GM12878 (cell line): ENCODE measurements at regions not wholly inside any gene's neighbourhood (a gene's known extent, or its start where the extent isn't known, plus 50 kb on each side); places are given as distances from the start of the nearest gene placed in this dataset.

Source experiments
- ATAC-seq: fragments of 200-7000 bp; cut with Tn5 transposase; 3 replicates; pipeline ENCODE4 v1.9.1; 2020; ENCODE audit warnings: mild to moderate bottlenecking, moderate library complexity
- BruUV-seq: library from RNA; stranded (reverse); fragments of 400-500 nt; replicated peaks from 2 replicates; lab custom pipeline; 2021; lab: Mats Ljungman, UMichigan
- CTCF ChIA-PET: fragments of 300-600 bp; sonication (Branson Sonifier 250); formaldehyde crosslinking; extraction: SDS; loops from one replicate; lab custom pipeline; 2021; ENCODE audit warnings: inconsistent platforms; lab: Yijun Ruan, JAX
- POLR2A ChIA-PET: fragments of 350-600 bp; formaldehyde crosslinking; extraction: SDS; loops from one replicate; lab custom pipeline; 2021; ENCODE audit warnings: inconsistent platforms; lab: Charles Lee
- RAD21 ChIA-PET: fragments of 300-600 bp; sonication (Branson Sonifier 250); formaldehyde crosslinking; loops from one replicate; lab custom pipeline; 2023; ENCODE audit warnings: antibody characterized with exemption; ENCODE audit not compliant: unreplicated experiment; lab: Charles Lee
- SMC1A ChIA-PET: fragments of 300-600 bp; sonication (Branson Sonifier 250); formaldehyde crosslinking; loops from one replicate; lab custom pipeline; 2023; ENCODE audit not compliant: unreplicated experiment, uncharacterized antibody; lab: Charles Lee
- DNase-seq: peaks from one replicate; pipeline ENCODE4 v3.0.0-alpha.2; 2011; ENCODE audit warnings: low read depth, low spot score
- FAIRE-seq: peaks from 3 replicates; lab custom pipeline; 2011; peaks lifted over from hg19 to GRCh38; lab: Jason Lieb, UNC
- H2AFZ ChIP-seq: 2 replicates; pipeline ENCODE4 v1.6.0; 2011; ENCODE audit warnings: low read depth, low read length, control low read depth; ENCODE audit not compliant: control insufficient read depth
- H3K27ac ChIP-seq: 2 replicates; pipeline ENCODE4 v1.5.1; 2011; ENCODE audit warnings: control low read depth; ENCODE audit not compliant: control insufficient read depth, insufficient read depth
- H3K27me3 ChIP-seq, 2 experiments: replicated peaks in 1 of 2; 2 replicates each; pipeline versions ENCODE4 v1.6.0 to v1.6.1; 2011; ENCODE audit warnings: low read length in 1 of 2; ENCODE audit not compliant: control insufficient read depth in 2 of 2, insufficient read depth in 2 of 2
- H3K36me3 ChIP-seq, 2 experiments: 2 replicates each; pipeline ENCODE4 v1.5.1; 2011; ENCODE audit warnings: low read length in 1 of 2; ENCODE audit not compliant: control insufficient read depth in 2 of 2, insufficient read depth in 2 of 2
- H3K4me1 ChIP-seq: 2 replicates; pipeline ENCODE4 v1.6.1; 2011; ENCODE audit warnings: mild to moderate bottlenecking, low read length, moderate library complexity, mixed read lengths; ENCODE audit not compliant: control insufficient read depth, insufficient read depth
- H3K4me2 ChIP-seq: 2 replicates; pipeline ENCODE4 v1.6.0; 2011; ENCODE audit warnings: control low read depth; ENCODE audit not compliant: control insufficient read depth, insufficient read depth
- H3K4me3 ChIP-seq: fragments of 200-600 bp; sonication (generic); 2 replicates; pipeline ENCODE4 v1.5.1; 2016
- H3K79me2 ChIP-seq: 2 replicates; pipeline ENCODE4 v1.6.0; 2011; ENCODE audit warnings: low read length; ENCODE audit not compliant: control insufficient read depth, insufficient read depth
- H3K9ac ChIP-seq: 2 replicates; pipeline ENCODE4 v1.8.0; 2011; ENCODE audit warnings: low read length, control low read depth, mixed read lengths; ENCODE audit not compliant: control insufficient read depth, insufficient read depth
- H3K9me3 ChIP-seq: replicated peaks from 3 replicates; pipeline ENCODE4 v1.5.1; 2011; ENCODE audit warnings: mild to moderate bottlenecking, low read length; ENCODE audit not compliant: control insufficient read depth, insufficient read depth
- H4K20me1 ChIP-seq: 2 replicates; pipeline ENCODE4 v1.6.0; 2011; ENCODE audit not compliant: control insufficient read depth, insufficient read depth
- ASH2L ChIP-seq: fragments of 300-600, 200-600 bp; sonication (generic); IDR thresholded peaks from 2 replicates; pipeline ENCODE4 v1.6.1; 2017; ENCODE audit warnings: low read depth, mild to moderate bottlenecking, borderline replicate concordance
- BCL11A ChIP-seq: IDR thresholded peaks from 2 replicates; pipeline ENCODE4 v1.6.1; 2011; ENCODE audit warnings: low read depth, low read length
- CREB1 ChIP-seq: IDR thresholded peaks from 2 replicates; pipeline ENCODE4 v1.6.1; 2012; ENCODE audit warnings: low read depth, mild to moderate bottlenecking, inconsistent platforms
- E4F1 ChIP-seq: fragments of 450-650 bp; IDR thresholded peaks from 2 replicates; pipeline ENCODE4 v1.6.1; 2018; ENCODE audit warnings: borderline replicate concordance, mild to moderate bottlenecking; ENCODE audit not compliant: partially characterized antibody
- EP300 ChIP-seq, 2 experiments: fragments of 150-350 bp in 1 of 2; IDR thresholded peaks; 2 replicates each; pipeline ENCODE4 v1.6.1; 2011 to 2012; ENCODE audit warnings: low read depth in 2 of 2, low read length in 2 of 2, borderline replicate concordance in 1 of 2, improper control_type of control experiment in 1 of 2, inconsistent platforms in 1 of 2; ENCODE audit not compliant: control insufficient read depth in 1 of 2
- HSF1 ChIP-seq: fragments of 150-350 bp; IDR thresholded peaks from 2 replicates; pipeline ENCODE4 v1.6.1; 2014; ENCODE audit warnings: mild to moderate bottlenecking, low read depth, low read length
- JUNB ChIP-seq: IDR thresholded peaks from 2 replicates; pipeline ENCODE4 v1.6.1; 2016; ENCODE audit warnings: antibody characterized with exemption, mild to moderate bottlenecking
- NFYA ChIP-seq: IDR thresholded peaks from 2 replicates; pipeline ENCODE4 v1.6.1; 2011; ENCODE audit warnings: low read depth, mild to moderate bottlenecking, low read length, improper control_type of control experiment, borderline replicate concordance
- NR2C1 ChIP-seq: fragments of 450-650 bp; IDR thresholded peaks from 2 replicates; pipeline ENCODE4 v1.6.1; 2017; ENCODE audit warnings: antibody characterized with exemption, mild to moderate bottlenecking, moderate library complexity
- PAX5 ChIP-seq: IDR thresholded peaks from 2 replicates; pipeline ENCODE4 v1.6.1; 2011; ENCODE audit warnings: low read depth, low read length, borderline replicate concordance
- PAX8 ChIP-seq: fragments of 450-650 bp; IDR thresholded peaks from 2 replicates; pipeline ENCODE4 v1.6.1; 2017; ENCODE audit warnings: mild to moderate bottlenecking, moderate library complexity
- PBX3 ChIP-seq: IDR thresholded peaks from 2 replicates; pipeline ENCODE4 v1.6.1; 2011; ENCODE audit warnings: mild to moderate bottlenecking, low read depth, low read length, moderate library complexity; ENCODE audit not compliant: insufficient replicate concordance
- RCOR1 ChIP-seq: conservative IDR thresholded peaks from 2 replicates; pipeline ENCODE4 v1.6.1; 2012; ENCODE audit warnings: low read depth, low read length, improper control_type of control experiment
- RELA ChIP-seq: fragments of 450-650 bp; IDR thresholded peaks from 2 replicates; pipeline ENCODE4 v1.8.0; 2014; ENCODE audit warnings: borderline replicate concordance; ENCODE audit not compliant: partially characterized antibody
- SMAD5 ChIP-seq: IDR thresholded peaks from 2 replicates; pipeline ENCODE4 v1.6.1; 2016; ENCODE audit warnings: antibody characterized with exemption, low read depth
- SREBF2 ChIP-seq: IDR thresholded peaks from 2 replicates; pipeline ENCODE4 v1.6.1; 2012; ENCODE audit warnings: mild to moderate bottlenecking, low read length
- TARDBP ChIP-seq: IDR thresholded peaks from 2 replicates; pipeline ENCODE4 v1.6.1; 2016; ENCODE audit warnings: borderline replicate concordance
- WGBS: methylation state at CpG from one replicate; pipeline ENCODE4 v1.1.6; 2016; ENCODE audit warnings: low lambda C conversion rate; ENCODE audit not compliant: insufficient replicate concordance, insufficient coverage; ENCODE audit errors: missing lambda C conversion rate; 5-methylcytosine and 5-hydroxymethylcytosine counted together
- in situ Hi-C: fragments of 300-500 bp; cut with MboI; formaldehyde crosslinking; loops from 9 replicates; pipeline ENCODE4 v1.14.3; 2018; ENCODE audit warnings: mixed read lengths
- intact Hi-C: fragments of 100-400 bp; cut with micrococcal nuclease; formaldehyde crosslinking; loops from one replicate; pipeline ENCODE4 v1.14.2; 2022; ENCODE audit not compliant: unreplicated experiment

- DNase-seq (no peak), ATAC-seq (no peak), FAIRE-seq (no peak)
- no peak overlapping the region for H2AFZ ChIP-seq
- no peak overlapping the region for H3K9ac ChIP-seq
- no peaks in the 10 kb centered on the region for H4K20me1 ChIP-seq
- H3K4me3 ChIP-seq = no peak overlapping the region
- H3K27ac ChIP-seq = no peak overlapping the region
- ChIA-PET CTCF (interaction anchor here (0.6 kb wide), 1 partner anchor 64 kb away, joined by 3 read pairs; no protein-coding TSS in a partner anchor), SMC1A (interaction anchor here (1.0 kb wide), 1 partner anchor 73 kb away, joined by 3 read pairs; no protein-coding TSS in a partner anchor), RAD21 (no interaction called here), POLR2A (no interaction called here)
- H3K36me3 ChIP-seq = no peaks in the 10 kb centered on the region
- no peaks in the 10 kb centered on the region for H3K4me1 ChIP-seq
- in situ Hi-C loops (no loop called here), intact Hi-C loops (no loop called here)
- H3K27me3 ChIP-seq = no peaks in the 10 kb centered on the region
- H3K4me2 ChIP-seq = no peak overlapping the region
- WGBS = 28% methylated on average over 3 of the region's 3 CpGs
- no peaks in the 10 kb centered on the region for H3K9me3 ChIP-seq
- H3K79me2 ChIP-seq = no peaks in the 10 kb centered on the region
- no TSS peak for BruUV-seq
- TF ChIP-seq SREBF2 = no peak
- TF ChIP-seq NFYA = no peak
- no peak for TF ChIP-seq PBX3
- no peak for TF ChIP-seq CREB1
- no peak for TF ChIP-seq E4F1
- TF ChIP-seq PAX5 = no peak
- no peak for TF ChIP-seq PAX8
- TF ChIP-seq RCOR1 = no peak
- TF ChIP-seq EP300 (IDR thresholded peaks at IDR 0.05; ENCODE audit: borderline replicate concordance in 1 of 2, control insufficient read depth in 1 of 2, low read depth in 2 of 2, low read length in 2 of 2) = no peak
- no peak for TF ChIP-seq BCL11A
- TF ChIP-seq JUNB = no peak
- TF ChIP-seq SMAD5 = no peak
- TF ChIP-seq NR2C1 = no peak
- no peak for TF ChIP-seq TARDBP
- TF ChIP-seq RELA = no peak
- no peak for TF ChIP-seq HSF1
- TF ChIP-seq ASH2L = no peak
These were observed 70.8 kb upstream of the PTCHD1 start for GRCh38 chrX:23263892-23264291.
